ENCODE measurements at regions not wholly inside any gene's neighbourhood (a gene's known extent, or its start where the extent isn't known, plus 50 kb on each side); places are given as distances from the start of the nearest gene placed in this dataset.

DNA sequence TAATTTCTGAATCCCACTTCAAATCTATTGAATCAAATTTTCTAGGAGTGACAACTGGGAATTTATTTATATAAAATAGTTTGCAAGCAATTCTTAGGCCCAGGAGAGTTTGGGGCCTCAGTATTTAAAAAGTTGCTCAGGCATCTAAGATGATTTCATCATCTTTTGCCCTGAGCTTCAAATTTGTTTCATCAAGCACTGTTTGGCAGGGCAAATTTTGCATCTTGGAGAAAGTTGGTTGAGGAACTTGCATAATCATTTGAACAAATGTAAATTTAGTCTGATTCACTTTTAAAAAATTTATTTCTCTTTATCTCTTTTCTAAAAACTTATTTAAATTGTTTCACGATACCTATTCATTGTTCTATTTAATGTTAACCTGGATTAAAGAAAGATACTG lies 702.8 kb downstream of the SI start:
- H3K4me3 ChIP-seq (ENCODE audit: low read depth, low read length): no peak overlapping the region
- TF ChIP-seq, protein P1, sequence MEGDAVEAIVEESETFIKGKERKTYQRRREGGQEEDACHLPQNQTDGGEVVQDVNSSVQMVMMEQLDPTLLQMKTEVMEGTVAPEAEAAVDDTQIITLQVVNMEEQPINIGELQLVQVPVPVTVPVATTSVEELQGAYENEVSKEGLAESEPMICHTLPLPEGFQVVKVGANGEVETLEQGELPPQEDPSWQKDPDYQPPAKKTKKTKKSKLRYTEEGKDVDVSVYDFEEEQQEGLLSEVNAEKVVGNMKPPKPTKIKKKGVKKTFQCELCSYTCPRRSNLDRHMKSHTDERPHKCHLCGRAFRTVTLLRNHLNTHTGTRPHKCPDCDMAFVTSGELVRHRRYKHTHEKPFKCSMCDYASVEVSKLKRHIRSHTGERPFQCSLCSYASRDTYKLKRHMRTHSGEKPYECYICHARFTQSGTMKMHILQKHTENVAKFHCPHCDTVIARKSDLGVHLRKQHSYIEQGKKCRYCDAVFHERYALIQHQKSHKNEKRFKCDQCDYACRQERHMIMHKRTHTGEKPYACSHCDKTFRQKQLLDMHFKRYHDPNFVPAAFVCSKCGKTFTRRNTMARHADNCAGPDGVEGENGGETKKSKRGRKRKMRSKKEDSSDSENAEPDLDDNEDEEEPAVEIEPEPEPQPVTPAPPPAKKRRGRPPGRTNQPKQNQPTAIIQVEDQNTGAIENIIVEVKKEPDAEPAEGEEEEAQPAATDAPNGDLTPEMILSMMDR (IDR thresholded peaks at IDR 0.05; ENCODE audit: insufficient read depth, low read depth, low read length): no peak
- no peak for DNase-seq (ENCODE audit: low read depth)

DNA sequence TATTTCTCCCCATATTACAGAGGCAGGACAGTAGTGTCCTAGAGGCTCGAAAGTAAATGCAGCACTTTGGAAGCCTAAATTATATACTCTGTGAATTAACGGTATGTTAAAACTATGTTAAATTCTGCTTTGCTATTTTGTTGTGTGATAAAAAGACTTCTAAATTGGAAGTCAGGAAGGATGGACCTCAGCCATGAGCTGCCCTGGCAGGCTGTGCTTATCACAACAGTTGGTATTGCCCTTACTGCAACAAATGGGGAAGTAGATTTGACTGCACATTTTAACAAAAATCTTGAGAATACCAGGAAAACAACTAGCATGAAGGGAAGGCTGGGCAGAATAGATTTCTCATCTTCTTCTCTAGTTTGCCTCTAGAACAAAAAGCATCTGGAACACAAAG lies 706.6 kb downstream of the SI start:
- TF ChIP-seq, protein P1 (IDR thresholded peaks at IDR 0.05; ENCODE audit: insufficient read depth, low read depth, low read length): no peak
- DNase-seq (ENCODE audit: low read depth): no peak
- H3K4me3 ChIP-seq (ENCODE audit: low read depth, low read length): no peak overlapping the region

DNA sequence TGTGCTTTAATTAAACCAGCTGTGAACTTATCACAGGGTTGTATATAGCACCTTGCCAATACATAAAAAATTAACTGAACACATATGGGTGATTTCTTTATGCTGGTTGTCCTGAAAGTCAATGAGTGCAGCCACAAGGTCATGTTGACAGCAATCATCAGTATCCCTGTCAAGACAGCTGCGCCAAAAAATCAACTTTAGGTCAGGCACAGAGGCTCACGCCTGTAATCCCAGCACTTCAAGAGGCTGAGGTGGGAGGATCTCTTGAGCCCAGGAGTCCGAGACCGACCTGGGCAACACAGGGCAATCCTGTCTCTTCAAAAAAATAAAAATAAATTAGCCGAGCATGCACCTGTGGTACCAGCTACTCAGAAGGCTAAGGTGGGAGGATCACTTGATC lies 707.3 kb downstream of the SI start:
- TF ChIP-seq, protein P1 (IDR thresholded peaks at IDR 0.05; ENCODE audit: insufficient read depth, low read depth, low read length): no peak
- no peak overlapping the region for H3K4me3 ChIP-seq (ENCODE audit: low read depth, low read length)
- no peak for DNase-seq (ENCODE audit: low read depth)

DNA sequence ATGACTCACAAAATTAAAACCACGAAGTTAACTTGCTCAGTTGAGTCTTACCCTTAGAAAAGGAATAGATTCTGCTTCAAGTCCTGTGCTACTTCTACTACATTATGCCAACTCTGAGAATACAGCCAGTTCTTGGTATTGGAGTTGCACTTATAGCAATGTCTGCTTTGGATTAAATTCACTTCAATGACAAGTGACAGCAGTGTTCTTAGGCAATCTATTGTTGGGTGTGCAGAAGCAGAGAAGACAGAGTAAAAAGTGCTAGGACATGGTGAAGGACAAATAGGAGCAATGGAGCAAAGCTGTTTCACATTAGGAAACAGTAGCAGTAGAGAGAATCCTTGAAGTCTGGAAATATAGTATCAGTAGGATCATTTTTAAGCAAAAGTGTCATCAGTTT lies 713.1 kb downstream of the SI start:
- no peak for DNase-seq (ENCODE audit: low read depth)
- H3K4me3 ChIP-seq (ENCODE audit: low read depth, low read length): no peak overlapping the region
- TF ChIP-seq, protein P1 (IDR thresholded peaks at IDR 0.05; ENCODE audit: insufficient read depth, low read depth, low read length): no peak

DNA sequence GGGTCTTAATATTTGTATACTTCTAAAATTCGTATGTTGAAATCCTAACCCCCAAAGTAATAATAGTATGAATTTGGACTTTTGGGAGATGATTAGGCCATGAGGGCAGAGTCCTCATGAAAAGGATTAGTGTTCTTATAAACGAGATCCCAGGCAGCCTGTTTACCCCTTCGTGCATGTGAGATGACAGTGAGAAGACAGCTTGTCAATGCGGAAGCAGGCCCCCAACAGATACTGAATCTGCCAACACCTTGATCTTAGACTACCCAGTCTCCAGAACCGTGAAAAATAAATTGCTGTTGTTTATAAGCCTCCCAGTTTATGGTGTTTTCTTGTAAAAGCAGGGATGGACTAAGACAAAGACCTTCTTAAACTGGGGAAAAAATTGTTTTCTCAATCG lies 714.2 kb downstream of the SI start:
- DNase-seq (ENCODE audit: low read depth): no peak
- no peak overlapping the region for H3K4me3 ChIP-seq (ENCODE audit: low read depth, low read length)
- TF ChIP-seq, protein P1 (IDR thresholded peaks at IDR 0.05; ENCODE audit: insufficient read depth, low read depth, low read length): no peak

DNA sequence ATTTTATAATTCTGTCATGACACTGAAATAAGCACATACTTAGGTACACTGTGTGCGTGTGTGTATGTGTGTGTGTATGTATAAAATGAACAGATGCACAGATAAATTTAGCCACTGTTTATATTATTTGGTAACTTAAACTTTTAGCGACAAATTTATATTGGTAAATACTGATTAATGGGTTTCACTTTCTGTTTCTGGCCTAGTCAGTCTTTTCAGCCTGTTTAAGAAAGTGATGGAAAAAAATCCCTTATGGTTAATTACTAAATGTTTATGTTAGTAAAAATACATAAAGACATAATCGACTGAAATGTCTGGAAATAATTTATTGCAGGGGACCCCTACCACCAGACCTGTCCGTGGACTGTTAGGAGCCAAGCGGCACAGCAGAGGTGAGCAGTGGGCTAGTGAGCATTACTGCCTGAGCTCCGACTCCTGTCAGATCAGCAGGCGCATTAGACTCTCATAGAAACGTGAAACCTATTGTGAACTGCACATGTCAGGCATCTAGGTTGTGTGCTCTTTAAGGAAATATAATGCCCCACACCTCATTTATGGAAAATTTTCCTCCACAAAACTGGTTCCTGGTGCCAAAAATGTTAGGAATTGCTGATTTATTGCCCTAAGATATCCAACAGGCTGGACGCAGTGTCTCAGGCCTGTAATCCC lies 717.4 kb downstream of the SI start:
- TF ChIP-seq, protein P1 (IDR thresholded peaks at IDR 0.05; ENCODE audit: insufficient read depth, low read depth, low read length): no peak
- H3K4me3 ChIP-seq (ENCODE audit: low read depth, low read length): no peak overlapping the region
- DNase-seq (ENCODE audit: low read depth): no peak

DNA sequence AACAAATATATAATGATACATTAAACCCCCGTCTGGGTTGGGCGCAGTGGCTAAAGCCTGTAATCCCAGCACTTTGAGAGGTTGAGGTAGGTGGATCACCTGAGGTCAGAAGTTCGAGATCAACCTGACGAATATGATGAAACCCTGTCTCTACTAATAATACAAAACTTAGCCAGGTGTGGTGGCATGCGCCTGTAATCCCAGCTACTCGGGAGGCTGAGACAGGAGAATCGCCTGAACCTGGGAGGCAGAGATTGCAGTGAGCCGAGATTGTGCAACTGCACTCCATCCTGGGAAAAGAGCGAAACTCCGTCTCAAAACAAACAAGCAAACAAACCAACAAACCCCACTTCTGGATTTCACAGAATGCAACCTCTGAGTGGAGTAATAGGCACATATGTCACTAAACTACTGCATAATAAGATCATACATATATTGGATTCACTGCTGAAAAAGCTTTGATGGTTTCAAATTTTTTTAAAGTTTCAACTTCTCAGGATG lies 718.2 kb downstream of the SI start:
- TF ChIP-seq, protein P1 (IDR thresholded peaks at IDR 0.05; ENCODE audit: insufficient read depth, low read depth, low read length): no peak
- no peak overlapping the region for H3K4me3 ChIP-seq (ENCODE audit: low read depth, low read length)
- DNase-seq (ENCODE audit: low read depth): no peak
